OCI-LY7 (cell line): ENCODE measurements at regions not wholly inside any gene's neighbourhood (a gene's known extent, or its start where the extent isn't known, plus 50 kb on each side); places are given as distances from the start of the nearest gene placed in this dataset.

Experiments used
- BruUV-seq: library from RNA; stranded (reverse); fragments of 400-500 nt; replicated peaks from 2 replicates; lab custom pipeline; 2021; lab: Mats Ljungman, UMichigan
- CTCF ChIA-PET: fragments of 300-600 bp; sonication (Branson Sonifier 250); formaldehyde crosslinking; loops from one replicate; lab custom pipeline; 2022; ENCODE audit warnings: antibody characterized with exemption; ENCODE audit not compliant: unreplicated experiment; lab: Charles Lee
- POLR2A ChIA-PET: fragments of 300-600 bp; sonication (Branson Sonifier 250); formaldehyde crosslinking; loops from one replicate; lab custom pipeline; 2022; ENCODE audit warnings: antibody characterized with exemption; lab: Charles Lee
- DNase-seq: peaks from one replicate; pipeline ENCODE4 v3.0.0-alpha.2; 2015; ENCODE audit warnings: low spot score
- H2AFZ ChIP-seq: fragments of 200-600 bp; sonication (generic), shearing (Covaris generic); 2 replicates; pipeline ENCODE4 v1.6.1; 2014; ENCODE audit warnings: mild to moderate bottlenecking, antibody characterized with exemption, low read length, moderate library complexity
- H3K27ac ChIP-seq: fragments of 200-600 bp; sonication (generic); 2 replicates; pipeline ENCODE4 v1.5.1; 2014; ENCODE audit warnings: mixed run types, low read depth, mild to moderate bottlenecking, moderate library complexity, low read length, inconsistent platforms; ENCODE audit not compliant: poor library complexity, severe bottlenecking
- H3K36me3 ChIP-seq: fragments of 200-600 bp; sonication (generic); 2 replicates; pipeline ENCODE4 v1.6.1; 2014; ENCODE audit warnings: mild to moderate bottlenecking, antibody characterized with exemption, low read length, moderate library complexity, mixed read lengths; ENCODE audit not compliant: insufficient read depth
- H3K4me1 ChIP-seq: fragments of 200-600 bp; sonication (generic); 2 replicates; pipeline ENCODE4 v1.5.1; 2014; ENCODE audit warnings: mild to moderate bottlenecking, low read length; ENCODE audit not compliant: insufficient read depth, poor library complexity, severe bottlenecking
- H3K4me2 ChIP-seq: fragments of 200-600 bp; sonication (generic); 2 replicates; pipeline ENCODE4 v1.6.1; 2014; ENCODE audit warnings: mild to moderate bottlenecking, low read length
- H3K4me3 ChIP-seq: fragments of 200-600 bp; sonication (generic); 2 replicates; pipeline ENCODE4 v1.5.1; 2014; ENCODE audit warnings: mild to moderate bottlenecking, low read depth, low read length; ENCODE audit not compliant: poor library complexity, severe bottlenecking
- H3K79me2 ChIP-seq: fragments of 200-600 bp; sonication (generic); 2 replicates; pipeline ENCODE4 v1.6.1; 2016; ENCODE audit warnings: low read depth, mild to moderate bottlenecking, low read length, moderate library complexity, mixed read lengths; ENCODE audit not compliant: insufficient read depth
- H3K9me2 ChIP-seq: fragments of 200-600 bp; sonication (generic); 2 replicates; pipeline ENCODE4 v1.6.1; 2016; ENCODE audit warnings: mild to moderate bottlenecking, low read length, mixed read lengths; ENCODE audit not compliant: insufficient read depth
- H3K9me3 ChIP-seq: fragments of 200-600 bp; sonication (generic); 2 replicates; pipeline ENCODE4 v1.6.1; 2014; ENCODE audit warnings: mild to moderate bottlenecking, mixed run types, low read length, mixed read lengths
- H4K20me1 ChIP-seq: fragments of 200-600 bp; sonication (generic); 2 replicates; pipeline ENCODE4 v1.6.1; 2014; ENCODE audit warnings: mild to moderate bottlenecking, antibody characterized with exemption, low read length, moderate library complexity, mixed read lengths; ENCODE audit not compliant: insufficient read depth
- CTCF ChIP-seq: fragments of 200-600 bp; sonication (generic); conservative IDR thresholded peaks from 2 replicates; pipeline ENCODE4 v1.5.1; 2014; ENCODE audit warnings: mild to moderate bottlenecking, antibody characterized with exemption, low read length, moderate library complexity, mixed read lengths
- EZH2phosphoT487 ChIP-seq: fragments of 200-600 bp; sonication (generic); IDR thresholded peaks from 2 replicates; pipeline ENCODE4 v1.6.1; 2018; ENCODE audit warnings: low read depth, borderline replicate concordance, mild to moderate bottlenecking, mixed run types, antibody characterized with exemption, low read length, moderate library complexity, mixed read lengths
- intact Hi-C: fragments of 100-400 bp; cut with micrococcal nuclease; formaldehyde crosslinking; loops from one replicate; pipeline ENCODE4 v1.10.0; 2022; ENCODE audit not compliant: unreplicated experiment

- BruUV-seq = no TSS peak
Measured at GRCh38 chr3:178075344-178075743, 460.9 kb upstream of the KCNMB2 start.

GRCh38 chr3:178078953-178079352, 457.3 kb upstream of the KCNMB2 start:
- no peak overlapping the region for H3K4me2 ChIP-seq
- no peak overlapping the region for H3K4me3 ChIP-seq
- no TSS peak for BruUV-seq
- no peak for DNase-seq
- no peaks in the 10 kb centered on the region for H3K9me2 ChIP-seq
- ChIA-PET POLR2A (interaction anchor here (0.7 kb wide), 1 partner anchor 20 kb away, joined by 5 read pairs; no protein-coding TSS in a partner anchor), CTCF (no interaction called here)
- H3K4me1 ChIP-seq = no peaks in the 10 kb centered on the region
- no peak overlapping the region for H2AFZ ChIP-seq
- H4K20me1 ChIP-seq = no peaks in the 10 kb centered on the region
- H3K36me3 ChIP-seq = no peaks in the 10 kb centered on the region
- H3K27ac ChIP-seq = no peak overlapping the region
- intact Hi-C loops = no loop called here
- H3K79me2 ChIP-seq = no peaks in the 10 kb centered on the region
- no peak for TF ChIP-seq CTCF
- no peak for TF ChIP-seq EZH2phosphoT487
- H3K9me3 ChIP-seq = no peaks in the 10 kb centered on the region

More at GRCh38 chr3:178075344-178075743, 460.9 kb upstream of the KCNMB2 start:
- Histone ChIP-seq H3K36me3 (no peaks in the 10 kb centered on the region), H3K27ac (no peak overlapping the region), H3K9me2 (no peaks in the 10 kb centered on the region), H3K9me3 (no peaks in the 10 kb centered on the region), H3K79me2 (no peaks in the 10 kb centered on the region), H4K20me1 (no peaks in the 10 kb centered on the region), H3K4me1 (no peaks in the 10 kb centered on the region), H3K4me3 (no peak overlapping the region), H3K4me2 (no peak overlapping the region), H2AFZ (no peak overlapping the region)
- TF ChIP-seq CTCF (no peak), EZH2phosphoT487 (no peak)
- CTCF ChIA-PET = no interaction called here
- DNase-seq = no peak
- intact Hi-C loops = no loop called here
- POLR2A ChIA-PET = interaction anchor here (0.5 kb wide), 1 partner anchor 858 kb away, joined by 4 read pairs; no protein-coding TSS in a partner anchor

- H3K4me3 ChIP-seq = no peak overlapping the region
- ChIA-PET POLR2A (interaction anchor here (0.5 to 0.9 kb wide), 3 partner anchors 11 to 1093 kb away, joined by 3 to 5 read pairs (median 4); no protein-coding TSS in a partner anchor), CTCF (no interaction called here)
- no peaks in the 10 kb centered on the region for H3K4me1 ChIP-seq
- H3K27ac ChIP-seq = no peak overlapping the region
- H3K79me2 ChIP-seq = no peaks in the 10 kb centered on the region
- no peaks in the 10 kb centered on the region for H3K9me3 ChIP-seq
- H3K36me3 ChIP-seq = no peaks in the 10 kb centered on the region
- TF ChIP-seq CTCF (no peak), EZH2phosphoT487 (no peak)
- intact Hi-C loops = no loop called here
- BruUV-seq = no TSS peak
- H3K4me2 ChIP-seq = no peak overlapping the region
- no peaks in the 10 kb centered on the region for H4K20me1 ChIP-seq
- H3K9me2 ChIP-seq = no peaks in the 10 kb centered on the region
- no peak overlapping the region for H2AFZ ChIP-seq
- DNase-seq = no peak
Measured at GRCh38 chr3:178079966-178080365, 456.3 kb upstream of the KCNMB2 start.
